Coronary artery (tissue), 2 donors: ENCODE measurements at regions not wholly inside any gene's neighbourhood (a gene's known extent, or its start where the extent isn't known, plus 50 kb on each side); places are given as distances from the start of the nearest gene placed in this dataset.

Experiments used
- DNase-seq: peaks from one replicate; pipeline ENCODE4 v3.0.0-alpha.2; 2017; ENCODE audit warnings: low spot score
- H3K27ac ChIP-seq, 2 donors: fragments of 200-600 bp; sonication (generic); one replicate each; pipeline ENCODE4 v1.5.1; 2016 to 2019
- H3K4me3 ChIP-seq: fragments of 200-600 bp; sonication (generic); 2 replicates; pipeline ENCODE4 v1.5.1; 2016; ENCODE audit warnings: mild to moderate bottlenecking, moderate library complexity
- TF ChIP-seq, protein P1 (sequence below): fragments of 200-600 bp; sonication (generic); IDR thresholded peaks from one replicate; pipeline ENCODE4 v1.5.1; 2019; ENCODE audit warnings: antibody characterized with exemption

DNA sequence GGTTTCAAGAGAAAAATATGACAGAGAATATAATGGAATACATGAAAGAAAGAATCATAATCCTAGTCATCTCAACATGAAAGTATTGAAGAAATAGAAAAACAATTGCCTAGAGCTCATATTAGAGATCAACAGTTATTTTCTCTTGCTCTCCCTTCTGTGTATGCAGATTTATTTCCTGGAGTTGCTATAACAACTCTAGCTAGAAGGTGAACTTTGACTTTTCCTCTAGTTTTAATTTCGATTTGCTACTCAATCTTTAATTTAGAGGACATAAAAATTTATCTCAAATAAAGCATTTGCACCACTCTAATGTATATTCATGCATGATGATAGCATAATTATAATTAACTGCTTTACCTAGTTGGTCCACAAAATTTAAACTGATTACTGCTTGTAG is 84.6 kb upstream of the PICALM start:
- no peak overlapping the region for H3K4me3 ChIP-seq
- DNase-seq = no peak
- TF ChIP-seq, protein P1, sequence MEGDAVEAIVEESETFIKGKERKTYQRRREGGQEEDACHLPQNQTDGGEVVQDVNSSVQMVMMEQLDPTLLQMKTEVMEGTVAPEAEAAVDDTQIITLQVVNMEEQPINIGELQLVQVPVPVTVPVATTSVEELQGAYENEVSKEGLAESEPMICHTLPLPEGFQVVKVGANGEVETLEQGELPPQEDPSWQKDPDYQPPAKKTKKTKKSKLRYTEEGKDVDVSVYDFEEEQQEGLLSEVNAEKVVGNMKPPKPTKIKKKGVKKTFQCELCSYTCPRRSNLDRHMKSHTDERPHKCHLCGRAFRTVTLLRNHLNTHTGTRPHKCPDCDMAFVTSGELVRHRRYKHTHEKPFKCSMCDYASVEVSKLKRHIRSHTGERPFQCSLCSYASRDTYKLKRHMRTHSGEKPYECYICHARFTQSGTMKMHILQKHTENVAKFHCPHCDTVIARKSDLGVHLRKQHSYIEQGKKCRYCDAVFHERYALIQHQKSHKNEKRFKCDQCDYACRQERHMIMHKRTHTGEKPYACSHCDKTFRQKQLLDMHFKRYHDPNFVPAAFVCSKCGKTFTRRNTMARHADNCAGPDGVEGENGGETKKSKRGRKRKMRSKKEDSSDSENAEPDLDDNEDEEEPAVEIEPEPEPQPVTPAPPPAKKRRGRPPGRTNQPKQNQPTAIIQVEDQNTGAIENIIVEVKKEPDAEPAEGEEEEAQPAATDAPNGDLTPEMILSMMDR = no peak
- peak overlapping the region in 1 of 2 donors; percentile 93 for H3K27ac ChIP-seq

DNA sequence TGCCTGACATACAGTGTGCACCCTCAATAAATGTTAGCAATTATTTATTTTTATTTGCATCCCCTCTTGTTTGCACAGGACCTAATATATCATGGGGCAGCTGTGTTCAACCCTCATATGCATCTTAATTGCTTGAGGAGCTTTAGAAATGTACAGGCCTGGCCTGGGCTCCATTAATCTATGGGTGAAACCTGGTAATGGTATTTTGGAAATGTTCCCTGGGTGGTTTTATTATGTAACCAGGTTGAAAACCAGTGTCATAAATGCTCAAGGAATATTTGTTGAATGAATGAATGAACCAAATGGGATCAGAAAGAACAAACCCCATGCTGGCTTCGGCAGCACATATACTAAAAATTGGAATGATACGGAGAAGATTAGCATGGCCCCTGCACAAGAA is 84.0 kb upstream of the PICALM start:
- TF ChIP-seq, protein P1 = no peak
- no peak overlapping the region for H3K4me3 ChIP-seq
- peak overlapping the region; percentile 68 to 93 for H3K27ac ChIP-seq
- DNase-seq = no peak

DNA sequence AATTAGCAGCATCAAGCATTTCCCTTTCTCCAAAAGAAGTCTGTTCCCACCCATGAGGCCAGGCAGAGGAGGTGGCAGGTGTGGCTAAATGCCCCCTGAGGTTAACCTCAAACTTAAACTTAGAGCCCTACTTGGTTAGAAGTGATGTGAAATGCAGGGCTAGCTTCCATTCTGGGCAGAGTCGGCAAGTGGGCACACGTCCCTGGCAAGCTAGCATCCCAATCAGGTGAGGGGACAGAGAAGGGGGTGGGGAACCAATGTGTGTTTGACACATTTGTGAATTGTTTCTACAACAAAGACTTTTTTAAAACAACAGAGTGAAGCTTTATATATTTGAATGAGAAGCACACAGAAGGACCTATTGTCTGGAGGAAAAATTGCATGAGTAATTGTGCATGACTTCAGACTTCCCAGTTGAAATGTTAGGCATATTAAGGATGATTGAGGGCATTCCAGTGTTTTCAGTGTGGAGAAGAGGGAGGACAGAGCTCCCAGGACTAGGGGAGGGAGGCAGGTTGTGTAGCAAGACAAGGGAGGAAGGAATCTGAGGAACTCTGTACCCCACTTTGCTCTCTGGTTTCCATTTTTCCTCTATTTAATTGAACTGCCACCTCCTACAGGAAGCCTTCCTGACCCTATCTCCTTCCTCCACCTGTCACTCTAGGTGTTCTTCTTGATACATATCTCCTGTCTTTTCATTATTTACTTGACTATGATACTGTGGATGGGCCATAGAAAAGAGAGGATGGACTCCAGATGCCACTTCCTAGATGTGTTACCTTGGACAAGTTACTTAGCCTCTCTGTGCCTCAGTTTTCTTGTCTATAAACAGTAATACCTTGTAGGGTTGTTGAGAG is 83.3 kb upstream of the PICALM start:
- TF ChIP-seq, protein P1 = no peak
- Histone ChIP-seq H3K27ac (peak overlapping the region; percentile 68 to 93), H3K4me3 (peak overlapping the region; percentile 28)
- no peak for DNase-seq

DNA sequence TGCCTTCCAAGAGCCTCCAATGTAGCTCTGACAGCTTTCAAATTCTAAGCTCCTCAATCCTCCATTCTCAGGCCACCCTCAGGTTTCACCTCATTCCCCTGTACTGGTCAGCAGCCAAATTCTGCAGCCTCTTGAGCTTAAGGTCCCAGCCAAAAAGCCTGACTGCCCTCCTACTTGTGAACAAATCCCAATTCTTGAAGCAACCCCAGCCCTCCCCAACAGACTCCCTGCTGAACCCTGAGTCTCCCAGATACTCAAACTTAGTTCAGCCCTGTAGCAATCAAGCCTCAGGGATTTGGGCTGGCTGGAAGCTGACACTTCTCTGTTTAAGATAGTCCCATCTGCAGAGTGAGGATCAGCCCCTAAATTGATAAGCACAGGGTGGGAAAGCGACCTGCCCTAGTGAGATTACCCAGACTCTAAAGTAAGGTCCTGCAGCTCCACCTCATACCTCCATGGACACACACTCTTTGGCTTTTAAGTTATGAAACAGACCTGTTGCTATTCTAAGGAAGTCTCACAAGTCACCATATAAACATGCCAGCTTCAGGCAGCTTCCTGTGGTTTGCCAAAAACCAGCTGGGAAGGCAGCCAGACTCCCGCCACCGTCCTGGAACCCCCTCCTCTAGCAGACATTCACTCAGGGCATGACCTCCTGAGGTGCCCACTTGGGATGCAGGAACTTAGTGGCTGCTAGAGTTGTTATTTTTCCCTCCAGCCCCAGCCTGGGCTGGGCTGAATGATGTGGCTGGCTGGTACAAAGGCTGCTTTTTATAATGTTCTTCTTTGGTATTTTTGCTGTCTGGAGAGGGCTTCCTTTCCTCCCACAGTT is 82.5 kb upstream of the PICALM start:
- Histone ChIP-seq H3K27ac (peak overlapping the region; percentile 68 to 93), H3K4me3 (peak overlapping the region; percentile 28)
- TF ChIP-seq, protein P1 = no peak
- DNase-seq = peak; percentile 87

DNA sequence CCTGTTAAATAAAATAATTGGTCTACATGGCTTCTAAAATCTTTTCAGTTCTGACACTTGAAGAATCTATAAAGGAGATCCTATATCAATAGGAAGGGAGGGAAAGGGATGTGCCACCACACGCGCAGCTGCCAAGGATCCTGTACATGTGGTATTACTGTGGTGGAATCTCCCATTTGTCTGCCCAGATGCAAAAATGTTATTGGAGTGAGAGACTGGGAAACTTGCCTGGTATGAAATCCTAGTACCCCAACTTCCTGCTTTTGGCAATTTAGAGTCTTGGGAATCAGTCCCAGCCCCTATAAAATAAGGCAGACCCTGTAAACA is 81.9 kb upstream of the PICALM start:
- TF ChIP-seq, protein P1 = no peak
- no peak for DNase-seq
- Histone ChIP-seq H3K27ac (peak overlapping the region; percentile 68 to 93), H3K4me3 (peak overlapping the region; percentile 27)

DNA sequence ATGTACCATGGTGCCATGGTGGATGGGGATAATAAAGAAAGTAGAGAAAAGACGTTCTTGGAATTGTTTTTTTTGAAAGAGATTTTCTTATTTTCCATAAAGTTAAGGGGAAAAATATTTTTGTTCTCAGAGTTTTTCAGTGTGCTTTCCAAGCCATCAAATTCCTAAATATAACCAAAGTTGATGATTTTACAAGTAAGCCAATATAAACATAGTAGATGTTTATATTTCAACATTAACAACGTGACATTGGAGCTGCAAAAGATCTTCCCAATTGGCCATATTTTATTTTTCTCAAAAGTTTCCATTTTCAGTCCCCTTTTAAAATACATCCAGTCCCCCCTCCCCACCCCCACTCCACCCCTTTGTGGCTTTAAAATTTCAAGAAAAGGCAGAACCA is 80.9 kb upstream of the PICALM start:
- Histone ChIP-seq H3K27ac (peak overlapping the region; percentile 68 to 93), H3K4me3 (no peak overlapping the region)
- DNase-seq = no peak
- TF ChIP-seq, protein P1 = no peak
